Progenitor cell of endocrine pancreas (in vitro differentiated cells): ENCODE measurements at regions not wholly inside any gene's neighbourhood (a gene's known extent, or its start where the extent isn't known, plus 50 kb on each side); places are given as distances from the start of the nearest gene placed in this dataset.

Source experiments
- DNase-seq: peaks from one replicate; pipeline ENCODE4 v3.0.0; 2021; ENCODE audit warnings: low spot score; ENCODE audit not compliant: unreplicated experiment
- H3K27ac Mint-ChIP-seq: 2 replicates; pipeline ENCODE4 v1.8.0; 2021; ENCODE audit warnings: mild to moderate bottlenecking, moderate library complexity, mixed read lengths
- H3K27me3 Mint-ChIP-seq: 2 replicates; pipeline ENCODE4 v1.8.0; 2021; ENCODE audit warnings: mixed read lengths
- H3K36me3 Mint-ChIP-seq: 2 replicates; pipeline ENCODE4 v1.8.0; 2022; ENCODE audit warnings: mixed read lengths; ENCODE audit not compliant: insufficient read depth
- H3K4me1 Mint-ChIP-seq: 2 replicates; pipeline ENCODE4 v1.8.0; 2021; ENCODE audit warnings: low read depth, mixed read lengths
- H3K4me3 Mint-ChIP-seq: 2 replicates; pipeline ENCODE4 v1.8.0; 2021; ENCODE audit warnings: low read depth, mild to moderate bottlenecking, moderate library complexity, mixed read lengths
- H3K9me3 Mint-ChIP-seq: 2 replicates; pipeline ENCODE4 v1.8.0; 2021; ENCODE audit warnings: low read depth, mixed read lengths
- CTCF ChIP-seq: fragments of 200-600 bp; sonication (generic); IDR thresholded peaks from one replicate; pipeline ENCODE4 v1.5.0; 2021; ENCODE audit warnings: antibody characterized with exemption, mild to moderate bottlenecking; ENCODE audit not compliant: unreplicated experiment

- H3K36me3 Mint-ChIP-seq: no peaks in the 10 kb centered on the region
- H3K27ac Mint-ChIP-seq: no peak overlapping the region
- H3K4me3 Mint-ChIP-seq: no peak overlapping the region
- DNase-seq: no peak
- TF ChIP-seq CTCF: no peak
- H3K9me3 Mint-ChIP-seq: peaks cover 5% of the 10 kb centered on the region
- H3K4me1 Mint-ChIP-seq: peaks cover 4% of the 10 kb centered on the region
- H3K27me3 Mint-ChIP-seq: no peaks in the 10 kb centered on the region
Observed at GRCh38 chr2:62578803-62579640, 73.0 kb upstream of the TMEM17 start.

DNA sequence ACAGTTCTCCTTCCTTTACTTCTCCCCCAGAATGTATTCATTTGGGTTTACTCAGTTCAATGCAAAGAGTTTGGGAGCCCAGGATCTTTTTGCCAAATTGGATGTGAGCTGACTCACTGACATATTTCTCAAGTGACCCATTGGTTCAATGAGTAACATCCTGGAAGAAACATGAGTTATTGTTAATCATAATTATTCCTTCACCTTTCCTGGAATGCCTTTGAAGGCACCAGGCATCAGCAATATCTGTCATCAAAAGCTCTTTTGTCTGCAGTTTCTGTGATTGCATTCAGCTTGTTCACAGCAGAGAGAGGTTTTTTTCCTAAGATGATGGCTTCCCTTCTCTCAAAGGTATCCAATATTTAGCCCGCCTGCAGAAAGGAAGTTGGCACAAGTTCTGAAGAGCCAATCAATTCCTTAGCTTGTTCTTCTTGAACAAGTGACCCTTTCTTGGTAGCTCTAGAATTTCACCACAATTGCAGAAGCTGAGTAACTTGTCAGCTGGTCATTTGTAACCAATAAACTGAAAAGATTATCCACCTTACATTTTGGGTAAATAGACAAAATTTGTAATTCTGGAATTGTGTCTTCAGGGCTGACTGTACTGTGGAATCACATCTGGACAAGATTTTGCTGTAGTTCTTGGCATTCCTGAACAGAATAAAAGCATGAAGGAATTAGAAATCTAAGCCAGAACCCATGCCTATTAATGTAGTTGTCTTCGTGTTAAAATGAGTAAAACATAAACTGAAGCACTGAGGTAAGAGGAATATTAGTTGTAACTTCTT is 72.2 kb upstream of the TMEM17 start:
- peaks cover 5% of the 10 kb centered on the region for H3K9me3 Mint-ChIP-seq
- H3K27ac Mint-ChIP-seq: no peak overlapping the region
- H3K36me3 Mint-ChIP-seq: no peaks in the 10 kb centered on the region
- H3K4me1 Mint-ChIP-seq: peaks cover 6% of the 10 kb centered on the region
- DNase-seq: no peak
- no peak for TF ChIP-seq CTCF
- H3K27me3 Mint-ChIP-seq: no peaks in the 10 kb centered on the region
- no peak overlapping the region for H3K4me3 Mint-ChIP-seq

- H3K4me1 Mint-ChIP-seq: peaks cover 7% of the 10 kb centered on the region
- no peaks in the 10 kb centered on the region for H3K36me3 Mint-ChIP-seq
- no peak overlapping the region for H3K4me3 Mint-ChIP-seq
- no peaks in the 10 kb centered on the region for H3K9me3 Mint-ChIP-seq
- no peak for DNase-seq
- peak overlapping the region; percentile 69 for H3K27ac Mint-ChIP-seq
- TF ChIP-seq CTCF: no peak
- H3K27me3 Mint-ChIP-seq: no peaks in the 10 kb centered on the region
Observed at GRCh38 chr2:62576276-62576939, 70.4 kb upstream of the TMEM17 start.

GRCh38 chr2:62573936-62574335 is 67.9 kb upstream of the TMEM17 start:
- Mint-ChIP-seq H3K27ac (no peak overlapping the region), H3K36me3 (no peaks in the 10 kb centered on the region), H3K4me1 (peaks cover 27% of the 10 kb centered on the region), H3K27me3 (no peaks in the 10 kb centered on the region), H3K4me3 (no peak overlapping the region), H3K9me3 (no peaks in the 10 kb centered on the region)
- no peak for DNase-seq
- TF ChIP-seq CTCF: no peak

GRCh38 chr2:62573137-62573731 is 67.2 kb upstream of the TMEM17 start:
- Mint-ChIP-seq H3K4me3 (no peak overlapping the region), H3K27me3 (no peaks in the 10 kb centered on the region), H3K27ac (no peak overlapping the region), H3K9me3 (no peaks in the 10 kb centered on the region), H3K4me1 (peaks cover 27% of the 10 kb centered on the region), H3K36me3 (no peaks in the 10 kb centered on the region)
- no peak for TF ChIP-seq CTCF
- DNase-seq: no peak
